ENCODE measurements at regions not wholly inside any gene's neighbourhood (a gene's known extent, or its start where the extent isn't known, plus 50 kb on each side); places are given as distances from the start of the nearest gene placed in this dataset.

DNA sequence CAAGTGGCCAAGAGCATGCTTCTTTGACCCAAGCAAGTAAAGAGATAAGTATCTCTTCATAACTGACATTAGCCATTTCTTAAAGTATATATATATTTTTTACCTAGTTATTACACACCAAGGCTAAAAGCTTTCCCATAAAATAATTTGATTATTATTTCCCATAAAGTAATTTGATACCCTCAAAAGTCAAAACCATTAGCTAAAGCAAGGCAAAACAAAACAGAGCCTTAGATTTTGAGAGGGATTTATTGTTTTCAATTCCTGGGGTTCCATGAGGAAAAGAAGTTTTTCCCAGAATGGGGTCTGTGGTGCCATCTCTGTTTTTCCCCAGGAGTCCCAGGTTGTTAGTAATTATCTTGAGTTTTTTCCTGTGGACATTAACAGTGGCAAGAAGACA, 125.5 kb upstream of the NUDT4 start:
- Histone ChIP-seq H3K4me3 (no peak overlapping the region), H3K9me3 (replicated peaks) (peaks cover 15% of the 10 kb centered on the region), H3K27ac (replicated peaks) (no peak overlapping the region), H3K36me3 (no peaks in the 10 kb centered on the region), H3K27me3 (ENCODE audit: low read depth) (no peaks in the 10 kb centered on the region), H3K4me1 (peaks cover 23% of the 10 kb centered on the region)
- TF ChIP-seq, protein P1, sequence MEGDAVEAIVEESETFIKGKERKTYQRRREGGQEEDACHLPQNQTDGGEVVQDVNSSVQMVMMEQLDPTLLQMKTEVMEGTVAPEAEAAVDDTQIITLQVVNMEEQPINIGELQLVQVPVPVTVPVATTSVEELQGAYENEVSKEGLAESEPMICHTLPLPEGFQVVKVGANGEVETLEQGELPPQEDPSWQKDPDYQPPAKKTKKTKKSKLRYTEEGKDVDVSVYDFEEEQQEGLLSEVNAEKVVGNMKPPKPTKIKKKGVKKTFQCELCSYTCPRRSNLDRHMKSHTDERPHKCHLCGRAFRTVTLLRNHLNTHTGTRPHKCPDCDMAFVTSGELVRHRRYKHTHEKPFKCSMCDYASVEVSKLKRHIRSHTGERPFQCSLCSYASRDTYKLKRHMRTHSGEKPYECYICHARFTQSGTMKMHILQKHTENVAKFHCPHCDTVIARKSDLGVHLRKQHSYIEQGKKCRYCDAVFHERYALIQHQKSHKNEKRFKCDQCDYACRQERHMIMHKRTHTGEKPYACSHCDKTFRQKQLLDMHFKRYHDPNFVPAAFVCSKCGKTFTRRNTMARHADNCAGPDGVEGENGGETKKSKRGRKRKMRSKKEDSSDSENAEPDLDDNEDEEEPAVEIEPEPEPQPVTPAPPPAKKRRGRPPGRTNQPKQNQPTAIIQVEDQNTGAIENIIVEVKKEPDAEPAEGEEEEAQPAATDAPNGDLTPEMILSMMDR (IDR thresholded peaks at IDR 0.05; ENCODE audit: borderline replicate concordance): no peak
- intact Hi-C loops (cut with micrococcal nuclease): no loop called here
- DNase-seq: no peak

- peaks cover 15% of the 10 kb centered on the region for H3K4me1 ChIP-seq
- TF ChIP-seq, protein P1 (IDR thresholded peaks at IDR 0.05; ENCODE audit: borderline replicate concordance): no peak
- H3K9me3 ChIP-seq (replicated peaks): peaks cover 15% of the 10 kb centered on the region
- no peaks in the 10 kb centered on the region for H3K36me3 ChIP-seq
- H3K27ac ChIP-seq (replicated peaks): no peak overlapping the region
- H3K4me3 ChIP-seq: no peak overlapping the region
- no peaks in the 10 kb centered on the region for H3K27me3 ChIP-seq (ENCODE audit: low read depth)
- intact Hi-C loops (cut with micrococcal nuclease): no loop called here
- DNase-seq: no peak
These were observed 122.8 kb upstream of the NUDT4 start for GRCh38 chr12:93254911-93255310.

GRCh38 chr12:93256256-93256969, 121.3 kb upstream of the NUDT4 start:
- Histone ChIP-seq H3K27ac (replicated peaks) (peak overlapping the region; percentile 41), H3K9me3 (replicated peaks) (peaks cover 15% of the 10 kb centered on the region)
- TF ChIP-seq, protein P1 (IDR thresholded peaks at IDR 0.05; ENCODE audit: borderline replicate concordance): no peak

DNA sequence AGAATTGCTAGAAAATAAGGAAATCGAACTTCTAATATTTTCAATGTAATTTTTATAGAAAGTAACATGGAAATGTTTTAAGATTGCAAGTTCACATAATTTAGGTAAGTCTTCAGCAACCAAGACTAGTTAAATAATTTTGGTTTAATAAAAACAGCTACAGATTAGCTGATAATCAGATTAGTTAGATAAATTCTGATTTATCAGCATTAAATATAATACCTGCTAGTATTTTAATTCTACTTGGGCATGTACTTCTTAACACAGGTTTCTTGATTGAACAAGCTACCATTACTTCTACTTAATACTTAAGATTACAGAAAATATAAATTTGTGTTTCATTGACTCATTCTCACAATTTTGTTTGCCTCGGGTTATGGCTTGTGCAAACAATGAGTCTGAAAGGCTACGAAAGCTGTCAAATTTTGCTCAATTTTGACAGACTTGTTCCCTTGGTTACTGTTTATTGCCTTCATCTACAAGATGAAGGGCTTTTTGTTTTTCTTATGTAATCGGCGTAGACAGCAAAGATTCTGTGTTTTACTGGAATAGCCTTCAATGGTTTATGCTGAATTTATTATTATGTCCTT, 116.1 kb upstream of the NUDT4 start:
- Histone ChIP-seq H3K4me3 (no peak overlapping the region), H3K9me3 (replicated peaks) (no peaks in the 10 kb centered on the region), H3K27ac (replicated peaks) (no peak overlapping the region), H3K27me3 (ENCODE audit: low read depth) (no peaks in the 10 kb centered on the region), H3K4me1 (peaks cover 5% of the 10 kb centered on the region), H3K36me3 (no peaks in the 10 kb centered on the region)
- intact Hi-C loops (cut with micrococcal nuclease): no loop called here
- DNase-seq: no peak
- TF ChIP-seq, protein P1 (IDR thresholded peaks at IDR 0.05; ENCODE audit: borderline replicate concordance): no peak

More at GRCh38 chr12:93256256-93256969, 121.3 kb upstream of the NUDT4 start:
- Histone ChIP-seq H3K36me3 (no peaks in the 10 kb centered on the region), H3K27me3 (ENCODE audit: low read depth) (no peaks in the 10 kb centered on the region), H3K4me3 (no peak overlapping the region), H3K4me1 (peaks cover 15% of the 10 kb centered on the region)
- no peak for DNase-seq
- intact Hi-C loops (cut with micrococcal nuclease): no loop called here

DNA sequence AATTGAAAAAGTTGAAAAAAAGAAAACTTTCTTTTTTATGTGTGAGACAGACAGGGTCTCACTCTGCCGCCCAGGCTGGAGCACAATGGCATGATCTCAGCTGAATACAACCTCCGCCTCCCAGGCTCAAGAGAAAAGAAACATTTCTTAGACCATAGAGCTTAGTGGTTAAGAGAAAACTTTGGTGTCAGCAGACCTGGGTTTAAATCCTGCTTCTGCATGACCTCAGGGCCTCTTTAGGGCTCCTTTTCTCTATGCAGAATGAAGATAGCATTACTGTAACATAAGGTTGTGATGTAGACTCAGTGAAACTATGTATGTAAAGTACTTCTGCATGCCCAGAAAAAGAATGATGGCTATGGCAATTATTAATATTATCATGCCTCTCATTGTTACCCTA, 104.7 kb upstream of the NUDT4 start:
- H3K36me3 ChIP-seq: no peaks in the 10 kb centered on the region
- H3K27ac ChIP-seq (replicated peaks): no peak overlapping the region
- no peak for DNase-seq
- H3K27me3 ChIP-seq (ENCODE audit: low read depth): no peaks in the 10 kb centered on the region
- H3K9me3 ChIP-seq (replicated peaks): peaks cover 9% of the 10 kb centered on the region
- TF ChIP-seq, protein P1 (IDR thresholded peaks at IDR 0.05; ENCODE audit: borderline replicate concordance): no peak
- no peak overlapping the region for H3K4me3 ChIP-seq
- intact Hi-C loops (cut with micrococcal nuclease): no loop called here
- H3K4me1 ChIP-seq: no peaks in the 10 kb centered on the region
